ENCODE measurements at regions not wholly inside any gene's neighbourhood (a gene's known extent, or its start where the extent isn't known, plus 50 kb on each side); places are given as distances from the start of the nearest gene placed in this dataset.
"Not testable (repeated sequence)": the region's sequence is repeated elsewhere in the genome, so short reads cannot be mapped to it uniquely, and the experiment has no call there.

- intact Hi-C loops (cut with DNase I): no loop called here
Observed at GRCh38 chr4:38386654-38387188, 277.3 kb upstream of the KLF3 start.

GRCh38 chr4:38387348-38387747, 276.7 kb upstream of the KLF3 start:
- intact Hi-C loops (cut with DNase I): no loop called here
- DNase-seq: no peak

More at GRCh38 chr4:38386654-38387188, 277.3 kb upstream of the KLF3 start:
- DNase-seq: no peak

GRCh38 chr4:38387819-38388218, 276.2 kb upstream of the KLF3 start:
- intact Hi-C loops (cut with DNase I): no loop called here
- DNase-seq: no peak

GRCh38 chr4:38388907-38389306, 275.1 kb upstream of the KLF3 start:
- intact Hi-C loops (cut with DNase I); DNase-seq: not testable (repeated sequence)

GRCh38 chr4:38390969-38391545, 272.9 kb upstream of the KLF3 start:
- intact Hi-C loops (cut with DNase I): no loop called here
- no peak for DNase-seq

- no peak for DNase-seq
- intact Hi-C loops (cut with DNase I): no loop called here
Observed at GRCh38 chr4:38392223-38392855, 271.7 kb upstream of the KLF3 start.

- DNase-seq: no peak
- intact Hi-C loops (cut with DNase I): no loop called here
Observed at GRCh38 chr4:38396091-38396490, 267.9 kb upstream of the KLF3 start.

GRCh38 chr4:38396845-38397547, 267.0 kb upstream of the KLF3 start:
- DNase-seq: no peak
- intact Hi-C loops (cut with DNase I): no loop called here

GRCh38 chr4:38400946-38401345, 263.1 kb upstream of the KLF3 start:
- intact Hi-C loops (cut with DNase I): no loop called here
- no peak for DNase-seq

- intact Hi-C loops (cut with DNase I): no loop called here
Observed at GRCh38 chr4:38406243-38406642, 257.8 kb upstream of the KLF3 start.

GRCh38 chr4:38409852-38410251, 254.1 kb upstream of the KLF3 start:
- intact Hi-C loops (cut with DNase I): no loop called here
- no peak for DNase-seq

More at GRCh38 chr4:38406243-38406642, 257.8 kb upstream of the KLF3 start:
- DNase-seq: no peak

- intact Hi-C loops (cut with DNase I): no loop called here
Observed at GRCh38 chr4:38411092-38411491, 252.9 kb upstream of the KLF3 start.

GRCh38 chr4:38411981-38412536, 251.9 kb upstream of the KLF3 start:
- intact Hi-C loops (cut with DNase I): no loop called here
- DNase-seq: no peak

More at GRCh38 chr4:38411092-38411491, 252.9 kb upstream of the KLF3 start:
- no peak for DNase-seq

GRCh38 chr4:38413524-38414341, 250.3 kb upstream of the KLF3 start:
- DNase-seq: no peak
- intact Hi-C loops (cut with DNase I): no loop called here

- no peak for DNase-seq
- intact Hi-C loops (cut with DNase I): no loop called here
Observed at GRCh38 chr4:38414410-38414809, 249.6 kb upstream of the KLF3 start.

GRCh38 chr4:38415682-38416081, 248.3 kb upstream of the KLF3 start:
- no peak for DNase-seq
- intact Hi-C loops (cut with DNase I): no loop called here

GRCh38 chr4:38416450-38417014, 247.5 kb upstream of the KLF3 start:
- no peak for DNase-seq
- intact Hi-C loops (cut with DNase I): no loop called here

GRCh38 chr4:38420254-38420653, 243.7 kb upstream of the KLF3 start:
- DNase-seq; intact Hi-C loops (cut with DNase I): not testable (repeated sequence)

- DNase-seq: no peak
- intact Hi-C loops (cut with DNase I): no loop called here
Observed at GRCh38 chr4:38422850-38423249, 241.1 kb upstream of the KLF3 start.
